Fibroblast of skin of back (primary cell): ENCODE measurements at regions not wholly inside any gene's neighbourhood (a gene's known extent, or its start where the extent isn't known, plus 50 kb on each side); places are given as distances from the start of the nearest gene placed in this dataset.

ENCODE experiments used
- DNase-seq: peaks from one replicate; pipeline ENCODE4 v3.0.0-alpha.2; 2013

DNA sequence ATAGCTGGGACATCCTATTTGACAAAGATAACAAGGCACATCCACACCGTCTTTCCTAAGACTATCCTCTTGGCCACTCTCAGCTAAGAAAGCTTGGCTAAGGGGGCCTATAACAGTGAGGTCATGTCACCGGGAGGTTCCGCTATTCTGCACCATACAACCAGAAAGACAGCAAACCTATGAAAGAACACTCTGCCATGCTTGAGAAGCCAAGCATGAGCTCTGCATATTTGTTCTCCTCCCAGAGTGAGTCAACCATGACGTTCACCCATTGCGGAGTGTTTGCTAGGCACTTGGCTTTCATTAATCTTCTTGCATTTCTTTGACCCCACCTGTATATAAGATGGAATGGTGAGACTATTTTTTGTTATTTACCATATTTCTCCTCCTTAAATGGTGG lies 141.2 kb downstream of the GMNC start:
- DNase-seq, result peak; percentile 18

DNA sequence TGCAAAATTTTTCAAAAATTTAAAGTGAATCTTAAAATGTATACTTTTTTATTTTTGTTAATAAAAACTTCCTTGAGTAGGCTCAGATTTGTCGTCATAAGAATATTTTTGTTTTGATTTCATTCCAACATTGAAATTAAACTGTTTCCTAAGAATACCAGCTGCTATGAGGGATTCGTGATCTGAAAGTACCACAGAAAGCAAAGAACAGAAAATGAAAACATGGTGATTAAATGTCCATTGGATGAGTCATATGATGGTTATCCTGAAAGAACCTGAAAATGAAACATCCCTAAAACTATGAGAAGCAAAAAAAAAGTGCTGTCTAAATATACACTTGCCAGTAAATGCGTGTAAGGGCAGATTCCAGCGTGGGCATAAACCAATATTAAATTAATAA lies 143.8 kb downstream of the GMNC start:
- DNase-seq, result peak; percentile 91

DNA sequence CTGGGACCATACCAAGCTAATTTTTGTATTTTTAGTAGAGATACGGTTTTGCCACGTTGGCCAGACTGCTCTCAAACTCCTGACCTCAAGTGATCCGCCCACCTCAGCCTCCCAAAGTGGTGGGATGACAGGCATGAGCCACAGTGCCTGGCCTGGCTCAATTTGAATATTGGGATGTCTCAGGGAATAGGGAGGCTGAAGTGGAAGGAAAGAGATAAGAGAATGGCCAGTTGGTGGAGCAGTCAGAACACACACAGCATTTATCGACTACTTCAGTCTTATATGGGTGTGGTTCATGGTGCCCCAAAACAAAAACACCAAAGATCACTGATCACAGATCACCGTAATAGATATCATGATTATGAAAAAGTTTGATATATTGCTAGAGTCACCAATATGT lies 144.4 kb downstream of the GMNC start:
- no peak for DNase-seq

DNA sequence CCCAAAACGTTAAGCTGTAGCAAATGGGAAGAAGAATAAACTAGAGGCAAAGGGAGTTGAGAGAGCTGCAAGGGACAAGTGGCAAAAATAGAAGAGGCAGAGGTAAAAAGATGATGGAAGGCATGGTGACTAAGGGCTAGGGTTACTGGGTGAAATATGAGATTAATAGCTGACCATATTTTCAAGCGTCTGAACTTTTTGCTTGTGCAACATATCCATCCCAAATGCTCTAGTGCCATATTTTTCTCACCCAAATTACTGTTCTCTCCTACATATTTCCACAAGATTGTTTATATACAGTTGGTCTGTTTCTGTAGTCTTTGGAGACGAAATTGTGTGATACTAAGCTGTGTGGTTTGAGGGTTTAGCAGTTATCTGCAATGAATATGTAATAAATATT lies 145.5 kb downstream of the GMNC start:
- DNase-seq, result no peak

DNA sequence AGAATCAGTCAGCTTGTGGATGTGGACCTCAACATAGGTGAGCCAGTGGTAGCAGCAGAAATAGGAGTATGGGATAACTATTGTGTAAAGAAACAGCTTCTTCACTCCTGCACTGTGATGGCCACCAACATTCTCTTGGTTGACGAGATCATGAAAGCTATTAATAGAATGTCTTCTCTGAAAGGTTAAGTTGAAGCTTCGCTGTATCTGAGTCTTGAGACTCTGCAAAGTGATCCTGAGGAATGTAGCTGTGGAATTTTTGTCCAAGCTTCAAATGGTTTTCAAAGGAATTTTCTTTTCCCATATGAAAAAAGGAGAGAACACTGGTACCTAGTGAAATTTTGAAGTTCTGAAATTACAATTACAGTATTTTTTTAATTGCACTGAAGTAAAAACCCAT lies 146.3 kb downstream of the GMNC start:
- DNase-seq, result peak; percentile 52

DNA sequence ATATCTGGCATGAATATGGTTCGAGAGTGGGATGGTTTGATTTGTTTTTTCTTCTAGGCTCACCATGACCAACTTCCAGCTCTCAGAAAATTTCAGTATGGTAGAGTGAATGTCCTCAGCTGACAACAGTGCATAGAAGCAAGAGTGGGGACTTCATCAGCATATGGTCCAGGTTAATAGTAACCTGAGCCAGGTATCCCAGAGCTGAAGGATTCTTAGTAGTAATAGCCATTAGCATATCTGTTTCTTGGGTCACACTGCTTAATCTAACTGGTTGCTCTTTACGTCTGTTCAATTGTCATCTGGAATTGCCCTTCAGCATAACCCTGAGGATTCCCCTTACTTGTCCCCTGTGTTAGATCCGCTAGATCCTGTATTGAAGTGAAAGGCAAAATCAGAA lies 151.8 kb downstream of the GMNC start:
- no peak for DNase-seq

DNA sequence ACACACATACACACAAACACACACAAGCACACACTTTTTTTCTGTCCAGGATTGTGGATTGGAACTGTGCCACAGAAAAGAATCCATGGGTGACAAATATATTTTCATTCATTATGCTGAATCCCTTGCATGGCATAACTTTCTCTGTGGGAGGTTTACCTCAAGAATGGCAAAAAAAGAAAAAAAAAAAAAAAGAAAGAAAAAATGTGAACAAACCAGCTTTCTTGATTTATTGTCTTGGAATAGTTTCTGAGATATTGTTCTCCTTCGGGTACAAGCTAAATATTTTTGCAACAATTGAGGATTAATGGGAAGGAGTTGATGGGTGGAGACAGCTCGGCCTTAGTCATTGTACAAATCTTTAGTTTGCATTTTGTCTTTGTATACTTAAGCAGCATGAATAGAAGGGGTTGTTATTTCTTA lies 153.1 kb downstream of the GMNC start:
- peak; percentile 89 for DNase-seq
